SIG-M5 treated with dmso at 0.1 percent for 504 hours (cell line): ENCODE measurements at regions not wholly inside any gene's neighbourhood (a gene's known extent, or its start where the extent isn't known, plus 50 kb on each side); places are given as distances from the start of the nearest gene placed in this dataset.

ENCODE experiments used
- DNase-seq: peaks from one replicate; lab custom pipeline; 2025; ENCODE audit not compliant: unreplicated experiment; lab: John Stamatoyannopoulos, UW

GRCh38 chr11:80054582-80055165, 613.8 kb upstream of the TENM4 start:
- DNase-seq: peak; percentile 34

- no peak for DNase-seq
Measured at GRCh38 chr11:80048513-80048912, 607.7 kb upstream of the TENM4 start.

- no peak for DNase-seq
Measured at GRCh38 chr11:80041136-80042000, 600.5 kb upstream of the TENM4 start.

GRCh38 chr11:80034801-80035200, 594.0 kb upstream of the TENM4 start:
- no peak for DNase-seq

- DNase-seq: no peak
Measured at GRCh38 chr11:80031014-80031600, 590.3 kb upstream of the TENM4 start.

- DNase-seq: no peak
Measured at GRCh38 chr11:80028998-80029397, 588.2 kb upstream of the TENM4 start.

GRCh38 chr11:80024119-80024518, 583.3 kb upstream of the TENM4 start:
- DNase-seq: no peak

GRCh38 chr11:80023386-80023785, 582.6 kb upstream of the TENM4 start:
- DNase-seq: no peak

- DNase-seq: no peak
Measured at GRCh38 chr11:80010536-80010935, 569.7 kb upstream of the TENM4 start.

GRCh38 chr11:80009081-80009480, 568.3 kb upstream of the TENM4 start:
- DNase-seq: no peak

- no peak for DNase-seq
Measured at GRCh38 chr11:80007616-80008015, 566.8 kb upstream of the TENM4 start.

GRCh38 chr11:79990141-79990540, 549.3 kb upstream of the TENM4 start:
- DNase-seq: no peak

- DNase-seq: no peak
Measured at GRCh38 chr11:79982185-79982584, 541.4 kb upstream of the TENM4 start.

- no peak for DNase-seq
Measured at GRCh38 chr11:79980916-79981315, 540.1 kb upstream of the TENM4 start.

- DNase-seq: no peak
Measured at GRCh38 chr11:79973721-79974617, 533.1 kb upstream of the TENM4 start.

- DNase-seq: no peak
Measured at GRCh38 chr11:79971255-79971654, 530.4 kb upstream of the TENM4 start.

- DNase-seq: no peak
Measured at GRCh38 chr11:79966592-79966991, 525.8 kb upstream of the TENM4 start.

- DNase-seq: no peak
Measured at GRCh38 chr11:79963856-79964645, 523.2 kb upstream of the TENM4 start.

- DNase-seq: no peak
Measured at GRCh38 chr11:79960461-79960860, 519.6 kb upstream of the TENM4 start.

GRCh38 chr11:79959318-79959717, 518.5 kb upstream of the TENM4 start:
- DNase-seq: no peak
